ENCODE measurements at regions not wholly inside any gene's neighbourhood (a gene's known extent, or its start where the extent isn't known, plus 50 kb on each side); places are given as distances from the start of the nearest gene placed in this dataset.

DNA sequence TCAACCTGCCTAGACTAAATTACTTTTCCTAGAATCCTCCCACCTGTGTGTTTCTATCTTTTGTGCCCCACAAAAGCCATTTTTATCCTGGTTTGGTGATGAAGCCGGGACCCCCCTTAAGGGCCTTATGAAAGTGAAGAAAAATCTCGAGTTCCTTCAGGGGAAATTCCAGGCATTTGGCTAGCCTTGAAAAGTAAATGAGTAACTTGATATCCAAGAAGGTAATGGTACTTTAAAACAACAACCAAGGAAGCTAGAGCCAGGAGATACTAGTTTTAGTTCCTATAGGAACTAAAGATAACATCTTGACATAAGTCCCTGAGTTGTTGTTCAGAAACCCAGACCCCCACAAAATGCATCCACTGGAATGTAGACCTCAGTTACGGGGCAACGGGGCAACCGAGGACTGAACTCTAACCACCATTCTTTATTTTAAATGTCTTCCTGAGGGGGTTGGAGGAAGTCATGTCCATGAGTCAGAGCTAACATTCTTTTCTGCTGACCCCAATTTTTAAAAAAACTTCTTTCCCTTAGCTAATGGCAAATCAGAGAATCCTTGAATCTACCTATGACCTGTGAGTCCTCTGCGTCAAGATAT, 73.9 kb downstream of the VCX3A start:
- FAIRE-seq (no peak), DNase-seq (ENCODE audit: low read depth in 1 of 2, low spot score in 1 of 2) (no peak), ATAC-seq (no peak)
- H3K4me1 ChIP-seq, result no peaks in the 10 kb centered on the region
- POLR2A ChIA-PET, result no interaction called here
- CTCF ChIA-PET, result no interaction called here
- no peak overlapping the region for H3K27ac ChIP-seq
- no peak overlapping the region for H3K4me3 ChIP-seq
- TF ChIP-seq KDM1A (IDR thresholded peaks at IDR 0.05; ENCODE audit: low read depth), result no peak
- TF ChIP-seq ESRRA (IDR thresholded peaks at IDR 0.05; ENCODE audit: borderline replicate concordance, low read length), result no peak
- TF ChIP-seq RAD21 (conservative IDR thresholded peaks at IDR 0.05 in 1 of 2, IDR thresholded peaks at IDR 0.05 in 1 of 2), result no peak
- TF ChIP-seq CHD2 (IDR thresholded peaks at IDR 0.05; ENCODE audit: low read length, partially characterized antibody), result no peak
- no peak for TF ChIP-seq NR3C1 (IDR thresholded peaks at IDR 0.05)
- no peak for TF ChIP-seq HOXB5 (CRISPR knock-in tag; IDR thresholded peaks at IDR 0.05)
- no peak for TF ChIP-seq FOXS1 (CRISPR knock-in tag; IDR thresholded peaks at IDR 0.05)
- TF ChIP-seq HES2 (IDR thresholded peaks at IDR 0.05), result no peak
- TF ChIP-seq RNF2 (IDR thresholded peaks at IDR 0.05; ENCODE audit: borderline replicate concordance, low read depth), result no peak
- no peak for TF ChIP-seq TFCP2L1 (CRISPR knock-in tag; IDR thresholded peaks at IDR 0.05)
- TF ChIP-seq, protein P1, sequence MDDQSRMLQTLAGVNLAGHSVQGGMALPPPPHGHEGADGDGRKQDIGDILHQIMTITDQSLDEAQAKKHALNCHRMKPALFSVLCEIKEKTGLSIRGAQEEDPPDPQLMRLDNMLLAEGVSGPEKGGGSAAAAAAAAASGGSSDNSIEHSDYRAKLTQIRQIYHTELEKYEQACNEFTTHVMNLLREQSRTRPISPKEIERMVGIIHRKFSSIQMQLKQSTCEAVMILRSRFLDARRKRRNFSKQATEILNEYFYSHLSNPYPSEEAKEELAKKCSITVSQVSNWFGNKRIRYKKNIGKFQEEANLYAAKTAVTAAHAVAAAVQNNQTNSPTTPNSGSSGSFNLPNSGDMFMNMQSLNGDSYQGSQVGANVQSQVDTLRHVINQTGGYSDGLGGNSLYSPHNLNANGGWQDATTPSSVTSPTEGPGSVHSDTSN (IDR thresholded peaks at IDR 0.05), result no peak
- TF ChIP-seq NFE2L2 (conservative IDR thresholded peaks at IDR 0.05; ENCODE audit: low read length), result no peak
- no peak for TF ChIP-seq POLR2A (IDR thresholded peaks at IDR 0.05; ENCODE audit: low read length)
- no peak for TF ChIP-seq ZFP36 (IDR thresholded peaks at IDR 0.05; ENCODE audit: borderline replicate concordance, partially characterized antibody)
- TF ChIP-seq CBX8 (IDR thresholded peaks at IDR 0.05), result no peak
- no peak for TF ChIP-seq ZC3H11A (IDR thresholded peaks at IDR 0.05)
- H3K4me2 ChIP-seq, result no peak overlapping the region
- 2% methylated on average over 6 of the region's 6 CpGs for WGBS (ENCODE audit: missing lambda C conversion rate)
- H3K9me3 ChIP-seq, result no peaks in the 10 kb centered on the region

GRCh38 chrX:6456196-6456595, 78.7 kb downstream of the VCX3A start:
- Histone ChIP-seq H3K4me2 (no peak overlapping the region), H3K4me1 (no peaks in the 10 kb centered on the region), H3K9me3 (no peaks in the 10 kb centered on the region), H3K4me3 (no peak overlapping the region), H3K27ac (no peak overlapping the region)
- POLR2A ChIA-PET, result no interaction called here
- 0% methylated on average over 3 of the region's 6 CpGs for WGBS (ENCODE audit: missing lambda C conversion rate)
- TF ChIP-seq NFE2L2 (conservative IDR thresholded peaks at IDR 0.05; ENCODE audit: low read length) (no peak), RNF2 (IDR thresholded peaks at IDR 0.05; ENCODE audit: borderline replicate concordance, low read depth) (no peak), HOXB13 (CRISPR knock-in tag; IDR thresholded peaks at IDR 0.05; ENCODE audit: low read depth) (no peak), SREBF2 (IDR thresholded peaks at IDR 0.05) (no peak), GATA3 (IDR thresholded peaks at IDR 0.05; ENCODE audit: borderline replicate concordance) (no peak), REST (IDR thresholded peaks at IDR 0.05) (no peak), POLR2AphosphoS2 (conservative IDR thresholded peaks at IDR 0.05; ENCODE audit: low read length) (no peak)
- ATAC-seq, result no peak
- CTCF ChIA-PET, result no interaction called here
- no peak for DNase-seq (ENCODE audit: low read depth in 1 of 2, low spot score in 1 of 2)
- no peak for FAIRE-seq

- DNase-seq (ENCODE audit: low read depth in 1 of 2, low spot score in 1 of 2) (no peak), ATAC-seq (no peak), FAIRE-seq (no peak)
- TF ChIP-seq BHLHE40 (IDR thresholded peaks at IDR 0.05; ENCODE audit: low read depth, low read length) (no peak), RAD21 (conservative IDR thresholded peaks at IDR 0.05 in 1 of 2, IDR thresholded peaks at IDR 0.05 in 1 of 2) (no peak), EP300 (IDR thresholded peaks at IDR 0.05) (no peak), MAFK (IDR thresholded peaks at IDR 0.05; ENCODE audit: partially characterized antibody) (no peak), CBX8 (IDR thresholded peaks at IDR 0.05) (no peak), TFCP2L1 (CRISPR knock-in tag; IDR thresholded peaks at IDR 0.05) (no peak), PHF8 (IDR thresholded peaks at IDR 0.05; ENCODE audit: borderline replicate concordance, low read depth) (no peak), BCL3 (IDR thresholded peaks at IDR 0.05) (no peak), HOXB13 (CRISPR knock-in tag; IDR thresholded peaks at IDR 0.05; ENCODE audit: low read depth) (no peak), HDAC2 (IDR thresholded peaks at IDR 0.05) (no peak), SREBF2 (IDR thresholded peaks at IDR 0.05) (no peak), RCOR1 (IDR thresholded peaks at IDR 0.05; ENCODE audit: low read depth, low read length) (no peak)
- TF ChIP-seq, protein P2, sequence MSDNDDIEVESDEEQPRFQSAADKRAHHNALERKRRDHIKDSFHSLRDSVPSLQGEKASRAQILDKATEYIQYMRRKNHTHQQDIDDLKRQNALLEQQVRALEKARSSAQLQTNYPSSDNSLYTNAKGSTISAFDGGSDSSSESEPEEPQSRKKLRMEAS (IDR thresholded peaks at IDR 0.05), result no peak
- TF ChIP-seq, protein P3, sequence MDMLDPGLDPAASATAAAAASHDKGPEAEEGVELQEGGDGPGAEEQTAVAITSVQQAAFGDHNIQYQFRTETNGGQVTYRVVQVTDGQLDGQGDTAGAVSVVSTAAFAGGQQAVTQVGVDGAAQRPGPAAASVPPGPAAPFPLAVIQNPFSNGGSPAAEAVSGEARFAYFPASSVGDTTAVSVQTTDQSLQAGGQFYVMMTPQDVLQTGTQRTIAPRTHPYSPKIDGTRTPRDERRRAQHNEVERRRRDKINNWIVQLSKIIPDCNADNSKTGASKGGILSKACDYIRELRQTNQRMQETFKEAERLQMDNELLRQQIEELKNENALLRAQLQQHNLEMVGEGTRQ (IDR thresholded peaks at IDR 0.05), result no peak
- Histone ChIP-seq H3K9me3 (no peaks in the 10 kb centered on the region), H3K4me2 (no peak overlapping the region), H3K27ac (no peak overlapping the region), H3K4me3 (no peak overlapping the region), H3K4me1 (no peaks in the 10 kb centered on the region)
- CTCF ChIA-PET, result no interaction called here
- 0% methylated on average over 2 of the region's 2 CpGs for WGBS (ENCODE audit: missing lambda C conversion rate)
- POLR2A ChIA-PET, result no interaction called here
Measured at GRCh38 chrX:6449946-6450345, 85.0 kb downstream of the VCX3A start.
